Activated CD4-positive, alpha-beta T cell treated with anti-CD3 and anti-CD28 coated beads, Interleukin-2, amount 10 ng/mL, durations not matched to agents 24 days and 14 days (primary cell): ENCODE measurements at regions not wholly inside any gene's neighbourhood (a gene's known extent, or its start where the extent isn't known, plus 50 kb on each side); places are given as distances from the start of the nearest gene placed in this dataset.

Source experiments
- DNase-seq: peaks from one replicate; pipeline ENCODE4 v3.0.0; 2022
- H3K27ac Mint-ChIP-seq: one replicate; pipeline ENCODE4 v1.8.0; 2022; ENCODE audit warnings: mild to moderate bottlenecking, mixed read lengths
- H3K27me3 Mint-ChIP-seq: one replicate; pipeline ENCODE4 v1.8.0; 2022; ENCODE audit warnings: mixed read lengths
- H3K36me3 Mint-ChIP-seq: one replicate; pipeline ENCODE4 v1.8.0; 2022; ENCODE audit warnings: low read depth, mild to moderate bottlenecking, mixed read lengths
- H3K4me1 Mint-ChIP-seq: one replicate; pipeline ENCODE4 v1.8.0; 2021; ENCODE audit warnings: mixed read lengths
- H3K4me3 Mint-ChIP-seq: one replicate; pipeline ENCODE4 v1.8.0; 2022; ENCODE audit warnings: mild to moderate bottlenecking, moderate library complexity, mixed read lengths
- H3K9me3 Mint-ChIP-seq: one replicate; pipeline ENCODE4 v1.8.0; 2021; ENCODE audit warnings: mixed read lengths
- intact Hi-C: fragments of 100-400 bp; cut with micrococcal nuclease; formaldehyde crosslinking; loops from one replicate; pipeline ENCODE4 v1.15.1; 2023

- Mint-ChIP-seq H3K9me3 (no peaks in the 10 kb centered on the region), H3K4me3 (no peak overlapping the region), H3K4me1 (no peaks in the 10 kb centered on the region), H3K36me3 (no peaks in the 10 kb centered on the region), H3K27me3 (peaks cover 4% of the 10 kb centered on the region), H3K27ac (no peak overlapping the region)
- DNase-seq, result no peak
- intact Hi-C loops, result no loop called here
Measured at GRCh38 chr11:130585545-130585944, 137.1 kb downstream of the ADAMTS15 start.

- Mint-ChIP-seq H3K4me1 (no peaks in the 10 kb centered on the region), H3K27ac (no peak overlapping the region), H3K9me3 (no peaks in the 10 kb centered on the region), H3K4me3 (no peak overlapping the region), H3K36me3 (no peaks in the 10 kb centered on the region), H3K27me3 (peaks cover 4% of the 10 kb centered on the region)
- intact Hi-C loops, result no loop called here
- no peak for DNase-seq
Measured at GRCh38 chr11:130587658-130588057, 139.2 kb downstream of the ADAMTS15 start.

- no peak for DNase-seq
- H3K4me1 Mint-ChIP-seq, result no peaks in the 10 kb centered on the region
- H3K27me3 Mint-ChIP-seq, result peaks cover 4% of the 10 kb centered on the region
- no peak overlapping the region for H3K4me3 Mint-ChIP-seq
- no peaks in the 10 kb centered on the region for H3K36me3 Mint-ChIP-seq
- intact Hi-C loops, result no loop called here
- H3K9me3 Mint-ChIP-seq, result no peaks in the 10 kb centered on the region
- H3K27ac Mint-ChIP-seq, result no peak overlapping the region
Measured at GRCh38 chr11:130588471-130588870, 140.0 kb downstream of the ADAMTS15 start.

DNA sequence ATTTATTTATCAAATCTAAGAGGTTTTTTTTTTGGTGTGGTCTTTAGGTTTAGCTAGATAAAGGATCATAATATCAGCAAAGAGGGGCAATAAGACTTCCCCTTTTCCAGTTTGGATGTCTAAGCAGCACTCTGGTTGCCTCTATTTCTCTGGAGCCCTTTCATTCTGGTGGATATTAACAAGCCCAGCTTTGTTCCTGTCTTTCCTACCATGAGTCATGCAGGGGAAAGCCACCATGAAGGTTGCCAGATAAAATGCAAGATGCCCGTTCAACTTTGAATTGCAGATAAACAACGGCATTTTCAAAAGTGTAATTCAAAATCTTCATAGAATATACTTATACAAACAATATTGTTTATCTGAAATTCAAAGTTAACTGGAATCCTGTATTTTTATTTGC lies 143.6 kb downstream of the ADAMTS15 start:
- Mint-ChIP-seq H3K27ac (no peak overlapping the region), H3K27me3 (peaks cover 6% of the 10 kb centered on the region), H3K9me3 (no peaks in the 10 kb centered on the region), H3K36me3 (no peaks in the 10 kb centered on the region), H3K4me1 (no peaks in the 10 kb centered on the region), H3K4me3 (no peak overlapping the region)
- no peak for DNase-seq
- intact Hi-C loops, result no loop called here

GRCh38 chr11:130593064-130593463 lies 144.6 kb downstream of the ADAMTS15 start:
- no peaks in the 10 kb centered on the region for H3K4me1 Mint-ChIP-seq
- H3K27ac Mint-ChIP-seq, result no peak overlapping the region
- H3K9me3 Mint-ChIP-seq, result no peaks in the 10 kb centered on the region
- H3K27me3 Mint-ChIP-seq, result peaks cover 6% of the 10 kb centered on the region
- no peaks in the 10 kb centered on the region for H3K36me3 Mint-ChIP-seq
- no peak overlapping the region for H3K4me3 Mint-ChIP-seq
- intact Hi-C loops, result no loop called here
- no peak for DNase-seq

GRCh38 chr11:130598433-130598832 lies 150.0 kb downstream of the ADAMTS15 start:
- intact Hi-C loops, result no loop called here
- H3K27ac Mint-ChIP-seq, result no peak overlapping the region
- H3K4me1 Mint-ChIP-seq, result no peaks in the 10 kb centered on the region
- H3K9me3 Mint-ChIP-seq, result no peaks in the 10 kb centered on the region
- H3K27me3 Mint-ChIP-seq, result peaks cover 2% of the 10 kb centered on the region
- H3K36me3 Mint-ChIP-seq, result no peaks in the 10 kb centered on the region
- no peak for DNase-seq
- H3K4me3 Mint-ChIP-seq, result no peak overlapping the region

DNA sequence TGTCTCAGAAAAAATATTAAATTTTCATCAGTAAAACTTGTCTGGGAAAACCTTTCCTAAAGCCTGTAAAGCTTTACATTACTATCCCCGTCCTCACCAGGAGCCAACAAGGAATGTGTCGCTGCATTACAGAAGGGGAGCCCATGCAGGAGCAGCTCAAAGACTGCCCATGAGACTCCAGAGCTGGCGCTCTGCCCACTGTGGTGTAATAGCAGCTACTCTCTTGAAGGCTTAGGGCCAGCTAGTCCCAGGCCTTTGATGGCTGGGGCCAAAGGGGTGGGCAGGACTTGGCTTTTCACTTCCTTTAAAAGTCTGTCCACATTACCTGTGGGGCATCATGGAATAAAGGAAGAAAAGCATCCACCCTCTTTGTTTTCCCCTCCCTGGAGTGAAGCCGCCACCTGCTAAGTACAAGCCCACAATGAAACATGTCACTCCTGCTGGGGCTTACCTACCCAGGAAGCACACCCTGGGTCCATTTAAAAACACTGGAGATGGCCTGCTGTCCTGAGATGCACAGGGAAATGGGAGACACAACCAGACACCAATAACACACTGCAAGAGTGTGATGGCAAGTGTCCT lies 150.7 kb downstream of the ADAMTS15 start:
- Mint-ChIP-seq H3K9me3 (no peaks in the 10 kb centered on the region), H3K4me3 (no peak overlapping the region), H3K36me3 (no peaks in the 10 kb centered on the region), H3K27me3 (peaks cover 2% of the 10 kb centered on the region), H3K4me1 (no peaks in the 10 kb centered on the region), H3K27ac (no peak overlapping the region)
- no peak for DNase-seq
- intact Hi-C loops, result no loop called here

- no peak overlapping the region for H3K27ac Mint-ChIP-seq
- H3K36me3 Mint-ChIP-seq, result no peaks in the 10 kb centered on the region
- no peaks in the 10 kb centered on the region for H3K27me3 Mint-ChIP-seq
- no peaks in the 10 kb centered on the region for H3K4me1 Mint-ChIP-seq
- H3K4me3 Mint-ChIP-seq, result no peak overlapping the region
- H3K9me3 Mint-ChIP-seq, result no peaks in the 10 kb centered on the region
- intact Hi-C loops, result no loop called here
- no peak for DNase-seq
Measured at GRCh38 chr11:130600139-130600538, 151.7 kb downstream of the ADAMTS15 start.

- Mint-ChIP-seq H3K36me3 (no peaks in the 10 kb centered on the region), H3K4me3 (no peak overlapping the region), H3K27me3 (no peaks in the 10 kb centered on the region), H3K4me1 (no peaks in the 10 kb centered on the region), H3K27ac (no peak overlapping the region), H3K9me3 (no peaks in the 10 kb centered on the region)
- DNase-seq, result no peak
- intact Hi-C loops, result no loop called here
Measured at GRCh38 chr11:130600616-130601015, 152.2 kb downstream of the ADAMTS15 start.

DNA sequence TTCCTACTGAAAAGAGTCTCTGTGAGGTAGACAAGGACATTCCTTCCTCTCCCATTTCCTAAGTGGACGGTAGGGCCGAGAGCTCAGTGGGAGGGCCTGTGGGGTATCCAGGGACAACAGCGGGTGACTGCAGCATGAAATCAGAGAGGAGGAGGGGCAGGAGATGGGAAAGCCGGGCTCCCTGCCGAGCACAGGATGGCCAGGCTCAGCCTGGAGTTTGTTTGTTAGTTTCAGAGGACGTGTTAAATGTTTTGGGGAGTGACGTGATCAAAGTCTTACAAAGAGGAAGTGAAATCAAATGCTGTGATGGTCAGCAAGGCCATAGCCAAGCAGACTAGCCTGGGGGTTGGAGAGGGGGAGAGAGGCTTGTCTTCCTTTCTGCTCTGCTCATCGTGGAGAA lies 152.7 kb downstream of the ADAMTS15 start:
- Mint-ChIP-seq H3K4me1 (no peaks in the 10 kb centered on the region), H3K9me3 (no peaks in the 10 kb centered on the region), H3K36me3 (no peaks in the 10 kb centered on the region), H3K4me3 (no peak overlapping the region), H3K27me3 (no peaks in the 10 kb centered on the region), H3K27ac (no peak overlapping the region)
- intact Hi-C loops, result no loop called here
- no peak for DNase-seq

DNA sequence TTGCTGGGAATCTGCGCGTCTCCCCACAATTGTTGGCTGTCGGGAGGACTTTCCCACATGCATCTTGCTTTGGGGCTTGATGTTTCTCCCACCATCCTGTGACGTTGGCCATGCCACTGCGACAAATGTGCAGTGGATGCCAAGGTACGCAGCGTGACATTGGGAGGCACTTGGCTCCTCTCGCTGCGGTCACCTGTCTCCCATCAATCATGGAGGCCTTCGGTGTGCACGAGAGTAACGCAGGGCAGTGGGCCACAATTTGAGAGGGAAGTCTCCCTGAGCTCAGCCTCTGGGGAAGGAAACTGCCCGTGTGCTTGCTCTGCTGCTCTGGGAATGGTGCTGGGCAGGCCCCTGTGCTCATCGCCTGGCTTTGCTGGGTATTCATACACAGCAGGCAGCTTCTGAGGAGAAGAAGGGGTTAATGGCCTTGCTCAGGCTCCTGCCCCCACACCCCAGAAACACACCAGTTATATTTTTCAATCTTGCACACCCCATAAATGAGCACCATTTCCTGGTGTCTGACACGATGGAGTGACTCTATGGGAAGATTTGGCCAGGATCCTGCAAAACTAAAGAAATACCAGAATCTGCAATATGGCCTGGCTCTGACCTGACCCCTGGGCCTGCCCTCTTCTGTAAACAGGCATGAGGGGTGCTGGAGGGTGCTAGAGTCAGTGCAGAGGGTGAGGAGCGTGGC lies 153.5 kb downstream of the ADAMTS15 start:
- intact Hi-C loops, result no loop called here
- no peak for DNase-seq
- H3K27me3 Mint-ChIP-seq, result no peaks in the 10 kb centered on the region
- H3K27ac Mint-ChIP-seq, result no peak overlapping the region
- H3K9me3 Mint-ChIP-seq, result no peaks in the 10 kb centered on the region
- no peaks in the 10 kb centered on the region for H3K4me1 Mint-ChIP-seq
- no peak overlapping the region for H3K4me3 Mint-ChIP-seq
- H3K36me3 Mint-ChIP-seq, result no peaks in the 10 kb centered on the region

- Mint-ChIP-seq H3K27ac (no peak overlapping the region), H3K27me3 (no peaks in the 10 kb centered on the region), H3K4me3 (no peak overlapping the region), H3K36me3 (no peaks in the 10 kb centered on the region), H3K9me3 (no peaks in the 10 kb centered on the region), H3K4me1 (no peaks in the 10 kb centered on the region)
- no peak for DNase-seq
- intact Hi-C loops, result no loop called here
Measured at GRCh38 chr11:130602641-130603334, 154.3 kb downstream of the ADAMTS15 start.

DNA sequence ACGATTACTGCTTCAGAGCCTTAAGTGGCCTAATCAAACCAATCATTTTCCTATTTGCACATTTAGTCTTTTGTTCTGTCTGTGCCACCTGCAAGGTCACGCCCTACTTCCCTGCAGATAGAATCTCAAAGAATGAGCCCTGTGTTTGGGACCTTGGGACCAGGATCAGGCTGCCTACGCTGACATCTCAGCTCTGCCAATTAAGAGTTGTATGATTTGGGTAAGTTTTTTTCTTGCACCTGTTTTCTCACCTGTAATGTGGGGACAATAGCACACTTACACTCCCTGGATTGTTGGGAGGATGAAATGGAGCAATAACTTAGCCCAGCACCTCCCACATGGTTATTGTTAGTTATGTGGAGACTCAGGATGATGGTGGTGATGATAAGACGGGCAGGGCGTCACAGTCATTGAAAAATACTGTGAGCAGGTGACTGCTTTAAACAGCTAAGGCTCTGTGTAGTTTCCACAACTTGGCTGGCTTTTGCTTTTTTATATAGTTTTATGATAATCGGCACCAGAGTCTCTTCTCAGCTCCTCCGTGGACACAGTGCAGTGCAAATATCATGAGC lies 155.0 kb downstream of the ADAMTS15 start:
- intact Hi-C loops, result no loop called here
- no peaks in the 10 kb centered on the region for H3K9me3 Mint-ChIP-seq
- H3K27ac Mint-ChIP-seq, result no peak overlapping the region
- DNase-seq, result no peak
- H3K36me3 Mint-ChIP-seq, result no peaks in the 10 kb centered on the region
- no peaks in the 10 kb centered on the region for H3K4me1 Mint-ChIP-seq
- H3K4me3 Mint-ChIP-seq, result no peak overlapping the region
- H3K27me3 Mint-ChIP-seq, result no peaks in the 10 kb centered on the region

GRCh38 chr11:130604606-130605005 lies 156.2 kb downstream of the ADAMTS15 start:
- intact Hi-C loops, result no loop called here
- Mint-ChIP-seq H3K4me1 (no peaks in the 10 kb centered on the region), H3K27me3 (no peaks in the 10 kb centered on the region), H3K9me3 (no peaks in the 10 kb centered on the region), H3K4me3 (no peak overlapping the region), H3K36me3 (no peaks in the 10 kb centered on the region), H3K27ac (no peak overlapping the region)
- no peak for DNase-seq
